Bronchial epithelial cell (primary cell): ENCODE measurements at regions not wholly inside any gene's neighbourhood (a gene's known extent, or its start where the extent isn't known, plus 50 kb on each side); places are given as distances from the start of the nearest gene placed in this dataset.
A peak's percentile ranks its signal among the peaks of the same experiment; 100 is the strongest.

ENCODE experiments used
- DNase-seq: peaks from one replicate; pipeline ENCODE4 v3.0.0-alpha.2; 2010; ENCODE audit warnings: low read depth
- FAIRE-seq: peaks from 2 replicates; lab custom pipeline; 2011; peaks lifted over from hg19 to GRCh38; lab: Jason Lieb, UNC
- H3K27me3 ChIP-seq: 2 replicates; pipeline ENCODE4 v1.5.1; 2011; ENCODE audit warnings: low read length; ENCODE audit not compliant: control insufficient read depth, insufficient read depth
- H3K36me3 ChIP-seq: 2 replicates; pipeline ENCODE4 v1.5.1; 2011; ENCODE audit warnings: low read length; ENCODE audit not compliant: control insufficient read depth, insufficient read depth
- H3K4me3 ChIP-seq: 2 replicates; pipeline ENCODE4 v1.5.1; 2011; ENCODE audit warnings: mild to moderate bottlenecking, low read depth, low read length, control low read depth
- TF ChIP-seq, protein P1 (sequence below): IDR thresholded peaks from 2 replicates; pipeline ENCODE4 v1.5.1; 2011; ENCODE audit warnings: mild to moderate bottlenecking, moderate library complexity, low read length, control low read depth, inconsistent platforms; ENCODE audit not compliant: insufficient read depth, severe bottlenecking

- Histone ChIP-seq H3K4me3 (no peak overlapping the region), H3K36me3 (no peaks in the 10 kb centered on the region), H3K27me3 (no peaks in the 10 kb centered on the region)
- FAIRE-seq, result no peak
- TF ChIP-seq, protein P1, sequence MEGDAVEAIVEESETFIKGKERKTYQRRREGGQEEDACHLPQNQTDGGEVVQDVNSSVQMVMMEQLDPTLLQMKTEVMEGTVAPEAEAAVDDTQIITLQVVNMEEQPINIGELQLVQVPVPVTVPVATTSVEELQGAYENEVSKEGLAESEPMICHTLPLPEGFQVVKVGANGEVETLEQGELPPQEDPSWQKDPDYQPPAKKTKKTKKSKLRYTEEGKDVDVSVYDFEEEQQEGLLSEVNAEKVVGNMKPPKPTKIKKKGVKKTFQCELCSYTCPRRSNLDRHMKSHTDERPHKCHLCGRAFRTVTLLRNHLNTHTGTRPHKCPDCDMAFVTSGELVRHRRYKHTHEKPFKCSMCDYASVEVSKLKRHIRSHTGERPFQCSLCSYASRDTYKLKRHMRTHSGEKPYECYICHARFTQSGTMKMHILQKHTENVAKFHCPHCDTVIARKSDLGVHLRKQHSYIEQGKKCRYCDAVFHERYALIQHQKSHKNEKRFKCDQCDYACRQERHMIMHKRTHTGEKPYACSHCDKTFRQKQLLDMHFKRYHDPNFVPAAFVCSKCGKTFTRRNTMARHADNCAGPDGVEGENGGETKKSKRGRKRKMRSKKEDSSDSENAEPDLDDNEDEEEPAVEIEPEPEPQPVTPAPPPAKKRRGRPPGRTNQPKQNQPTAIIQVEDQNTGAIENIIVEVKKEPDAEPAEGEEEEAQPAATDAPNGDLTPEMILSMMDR, result no peak
- no peak for DNase-seq
These were observed 312.2 kb upstream of the MAF start for GRCh38 chr16:79912592-79913310.

- no peak overlapping the region for H3K4me3 ChIP-seq
- DNase-seq, result no peak
- TF ChIP-seq, protein P1, result no peak
These were observed 311.1 kb upstream of the MAF start for GRCh38 chr16:79911660-79912059.

GRCh38 chr16:79909571-79909970 lies 309.0 kb upstream of the MAF start:
- TF ChIP-seq, protein P1, result no peak
- no peak overlapping the region for H3K4me3 ChIP-seq
- no peaks in the 10 kb centered on the region for H3K27me3 ChIP-seq
- peak; percentile 35 for DNase-seq
- FAIRE-seq, result no peak
- no peaks in the 10 kb centered on the region for H3K36me3 ChIP-seq

More at GRCh38 chr16:79911660-79912059, 311.1 kb upstream of the MAF start:
- FAIRE-seq, result no peak
- Histone ChIP-seq H3K36me3 (no peaks in the 10 kb centered on the region), H3K27me3 (no peaks in the 10 kb centered on the region)

- FAIRE-seq, result no peak
- TF ChIP-seq, protein P1, result no peak
- Histone ChIP-seq H3K4me3 (no peak overlapping the region), H3K36me3 (no peaks in the 10 kb centered on the region), H3K27me3 (no peaks in the 10 kb centered on the region)
- no peak for DNase-seq
These were observed 302.9 kb upstream of the MAF start for GRCh38 chr16:79903471-79903870.

DNA sequence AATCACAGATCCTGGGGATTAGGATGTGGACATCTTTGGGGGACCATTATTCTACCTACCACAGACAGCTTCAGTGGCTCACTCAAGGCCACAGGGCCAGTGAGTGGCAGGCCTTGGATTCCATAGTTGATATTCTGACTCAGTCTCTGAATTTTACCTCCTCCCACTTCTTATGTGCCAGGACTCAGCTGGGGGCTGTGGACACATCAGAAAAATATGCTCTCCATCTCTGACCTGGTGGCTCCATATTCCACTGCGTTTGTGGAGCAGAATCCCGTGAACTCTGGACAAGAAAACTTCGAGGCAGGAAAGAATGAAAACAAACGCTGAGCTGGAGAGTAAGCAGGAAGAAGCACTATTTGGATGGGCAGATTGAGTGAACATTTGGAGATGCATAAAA lies 301.8 kb upstream of the MAF start:
- no peaks in the 10 kb centered on the region for H3K36me3 ChIP-seq
- H3K4me3 ChIP-seq, result no peak overlapping the region
- no peak for DNase-seq
- TF ChIP-seq, protein P1, result no peak
- no peak for FAIRE-seq
- no peaks in the 10 kb centered on the region for H3K27me3 ChIP-seq

DNA sequence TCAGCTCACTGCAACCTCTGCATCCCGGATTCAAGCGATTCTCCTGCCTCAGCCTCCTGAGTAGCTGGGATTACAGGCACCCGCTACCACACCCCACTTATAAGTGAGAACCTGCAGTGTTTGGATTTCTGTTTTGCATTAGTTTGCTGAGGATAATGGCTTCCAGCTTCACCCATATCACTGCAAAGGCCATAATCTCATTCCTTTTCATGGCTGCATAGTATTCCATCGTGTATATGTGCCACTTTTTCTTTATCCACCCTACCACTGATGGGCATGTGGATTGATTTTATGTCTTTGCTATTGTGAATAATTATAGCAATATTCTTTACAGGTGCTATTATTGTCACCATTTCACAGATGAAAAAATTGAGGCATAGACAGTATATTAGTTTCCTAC lies 301.0 kb upstream of the MAF start:
- Histone ChIP-seq H3K4me3 (no peak overlapping the region), H3K27me3 (no peaks in the 10 kb centered on the region), H3K36me3 (no peaks in the 10 kb centered on the region)
- no peak for FAIRE-seq
- no peak for DNase-seq
- TF ChIP-seq, protein P1, result no peak
